ENCODE measurements at regions not wholly inside any gene's neighbourhood (a gene's known extent, or its start where the extent isn't known, plus 50 kb on each side); places are given as distances from the start of the nearest gene placed in this dataset.

GRCh38 chr2:6794448-6794847, 71.3 kb downstream of the CMPK2 start:
- FAIRE-seq (no peak), DNase-seq (ENCODE audit: low read depth, low spot score) (no peak)
- Histone ChIP-seq H3K36me3 (ENCODE audit: control insufficient read depth in 2 of 2, extremely low read depth in 1 of 2, insufficient read depth in 2 of 2, low read length in 2 of 2) (no peaks in the 10 kb centered on the region), H3K27ac (ENCODE audit: control insufficient read depth, insufficient read depth, low read length) (no peak overlapping the region), H3K9me1 (ENCODE audit: control insufficient read depth, extremely low read depth, insufficient read depth, low read length) (no peaks in the 10 kb centered on the region), H3K4me3 (ENCODE audit: control insufficient read depth in 2 of 3, extremely low read depth in 1 of 3, insufficient read depth in 2 of 3, low read depth in 1 of 3, low read length in 3 of 3) (no peak overlapping the region), H3K9ac (ENCODE audit: control insufficient read depth, extremely low read depth, insufficient read depth, low read length) (no peak overlapping the region), H3K9me3 (ENCODE audit: control insufficient read depth, low read depth, low read length) (no peaks in the 10 kb centered on the region), H2AFZ (ENCODE audit: control insufficient read depth, low read length) (no peak overlapping the region), H3K4me1 (ENCODE audit: control insufficient read depth, extremely low read depth, insufficient read depth, low read length) (no peaks in the 10 kb centered on the region), H4K20me1 (ENCODE audit: control insufficient read depth, extremely low read depth, insufficient read depth, low read length) (no peaks in the 10 kb centered on the region), H3K79me2 (ENCODE audit: control insufficient read depth, insufficient read depth, low read length) (no peaks in the 10 kb centered on the region), H3K27me3 (ENCODE audit: control insufficient read depth, extremely low read depth, insufficient read depth, low read length) (no peaks in the 10 kb centered on the region), H3K4me2 (ENCODE audit: control insufficient read depth, extremely low read depth, insufficient read depth, low read depth, low read length) (no peak overlapping the region)
- TF ChIP-seq EZH2 (IDR thresholded peaks at IDR 0.05; ENCODE audit: low read length): no peak
- TF ChIP-seq, protein P1, sequence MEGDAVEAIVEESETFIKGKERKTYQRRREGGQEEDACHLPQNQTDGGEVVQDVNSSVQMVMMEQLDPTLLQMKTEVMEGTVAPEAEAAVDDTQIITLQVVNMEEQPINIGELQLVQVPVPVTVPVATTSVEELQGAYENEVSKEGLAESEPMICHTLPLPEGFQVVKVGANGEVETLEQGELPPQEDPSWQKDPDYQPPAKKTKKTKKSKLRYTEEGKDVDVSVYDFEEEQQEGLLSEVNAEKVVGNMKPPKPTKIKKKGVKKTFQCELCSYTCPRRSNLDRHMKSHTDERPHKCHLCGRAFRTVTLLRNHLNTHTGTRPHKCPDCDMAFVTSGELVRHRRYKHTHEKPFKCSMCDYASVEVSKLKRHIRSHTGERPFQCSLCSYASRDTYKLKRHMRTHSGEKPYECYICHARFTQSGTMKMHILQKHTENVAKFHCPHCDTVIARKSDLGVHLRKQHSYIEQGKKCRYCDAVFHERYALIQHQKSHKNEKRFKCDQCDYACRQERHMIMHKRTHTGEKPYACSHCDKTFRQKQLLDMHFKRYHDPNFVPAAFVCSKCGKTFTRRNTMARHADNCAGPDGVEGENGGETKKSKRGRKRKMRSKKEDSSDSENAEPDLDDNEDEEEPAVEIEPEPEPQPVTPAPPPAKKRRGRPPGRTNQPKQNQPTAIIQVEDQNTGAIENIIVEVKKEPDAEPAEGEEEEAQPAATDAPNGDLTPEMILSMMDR (optimal IDR thresholded peaks at IDR 0.05 in 1 of 3, IDR thresholded peaks at IDR 0.05 in 1 of 3, conservative IDR thresholded peaks at IDR 0.05 in 1 of 3; ENCODE audit: extremely low read depth in 1 of 3, insufficient read depth in 2 of 3, low read length in 3 of 3): no peak
- dilution Hi-C loops (cut with MboI; ENCODE audit: extremely low pct_ligation_motif_present, low sequenced_read_pairs): no loop called here

Small RNA genes in the stretch of these regions (small RNA-seq; reads per million reads assigned to genes)
- gene MIR7158 (ENCODE audit: insufficient read length in 3 of 3, low read depth in 3 of 3, low replicate concordance in 1 of 3): 0 reads per million in 3 experiments
